ENCODE measurements at regions not wholly inside any gene's neighbourhood (a gene's known extent, or its start where the extent isn't known, plus 50 kb on each side); places are given as distances from the start of the nearest gene placed in this dataset.
"Not testable (repeated sequence)": the region's sequence is repeated elsewhere in the genome, so short reads cannot be mapped to it uniquely, and the experiment has no call there.

DNA sequence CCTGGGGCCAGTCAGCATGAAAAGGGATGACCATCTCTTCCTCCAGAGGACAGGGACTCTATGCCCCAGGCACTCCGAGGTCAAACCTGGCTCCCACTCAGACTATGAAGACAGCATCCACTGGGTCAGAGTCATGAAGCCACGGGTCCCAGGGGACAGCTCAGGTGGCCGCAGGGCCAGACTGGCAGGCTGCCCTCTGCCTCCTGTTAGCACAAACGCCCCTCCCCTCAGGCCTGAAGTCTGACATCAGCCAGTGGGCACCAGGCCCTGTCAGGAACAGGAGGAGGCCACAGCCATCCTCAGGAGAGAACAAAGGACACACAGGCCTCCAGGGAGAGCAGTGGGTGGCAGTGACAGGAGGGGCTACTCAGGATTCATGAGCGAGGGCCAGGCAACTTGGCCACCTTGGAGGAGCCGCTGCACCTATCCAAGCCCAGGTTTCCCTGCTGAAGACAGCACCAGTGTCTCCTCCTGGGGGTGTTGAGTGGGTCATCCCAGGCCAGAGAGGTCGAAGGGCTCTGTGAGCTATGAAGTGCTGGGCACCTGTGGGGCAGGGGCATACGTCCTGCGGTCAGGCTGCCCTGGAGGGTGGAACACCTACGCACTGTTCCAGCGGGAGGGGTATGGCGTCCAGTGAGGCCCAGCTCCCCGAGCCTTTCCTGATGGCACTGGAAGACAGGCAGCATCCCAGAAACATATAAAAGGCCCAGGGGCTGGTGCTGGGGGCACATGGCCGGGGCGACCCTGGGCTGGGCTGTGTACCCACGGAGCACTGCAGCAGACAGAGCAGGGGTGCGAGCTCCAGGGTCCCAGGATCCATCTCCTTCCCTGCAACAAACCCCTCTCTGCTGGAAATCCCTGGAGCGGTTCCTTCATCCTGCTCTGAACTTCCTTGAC, 171.0 kb upstream of the FOXD4L5 start:
- DNase-seq (ENCODE audit: missing footprints); intact Hi-C loops (cut with DNase I); ATAC-seq: not testable (repeated sequence)

DNA sequence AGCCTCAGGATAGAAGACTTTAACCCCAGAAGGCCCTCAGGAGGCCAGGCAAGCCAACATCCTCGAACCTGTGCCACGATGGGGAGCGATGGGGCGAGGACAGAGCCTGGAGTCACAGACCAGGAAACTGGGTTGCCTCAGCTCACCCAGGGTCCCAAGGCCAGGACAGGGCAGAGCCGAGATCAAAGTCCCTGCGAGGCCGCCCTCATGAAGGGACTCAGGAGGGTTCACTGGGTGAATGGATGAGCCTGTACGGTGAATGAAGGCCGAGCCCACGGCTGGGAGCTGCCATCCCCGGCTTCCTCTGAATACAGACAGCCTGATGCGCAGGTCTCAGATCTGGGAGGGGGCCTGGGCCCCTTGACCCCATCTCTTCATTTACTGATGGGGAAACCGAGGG, 170.1 kb upstream of the FOXD4L5 start:
- intact Hi-C loops (cut with DNase I); ATAC-seq; DNase-seq (ENCODE audit: missing footprints): not testable (repeated sequence)

DNA sequence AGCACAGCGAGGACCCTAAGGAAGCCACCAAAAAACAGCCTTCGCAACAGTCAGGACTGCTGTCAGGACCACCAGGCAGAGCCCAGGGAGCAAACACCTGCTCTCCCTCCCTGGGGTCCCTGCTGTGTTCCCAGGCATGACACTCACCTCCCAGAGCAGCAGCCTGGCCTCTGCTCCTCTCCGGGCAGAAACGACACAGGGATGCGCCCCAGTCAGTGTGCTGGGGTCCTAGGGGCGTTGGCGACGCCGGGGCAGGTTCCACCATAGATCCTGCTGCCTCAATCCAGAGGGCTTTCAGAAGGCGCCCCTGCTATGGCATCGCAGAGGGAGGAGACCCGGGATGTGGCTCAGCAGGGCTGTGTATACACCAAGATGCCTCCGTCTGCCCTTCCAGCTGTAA, 169.7 kb upstream of the FOXD4L5 start:
- ATAC-seq; intact Hi-C loops (cut with DNase I); DNase-seq (ENCODE audit: missing footprints): not testable (repeated sequence)

DNA sequence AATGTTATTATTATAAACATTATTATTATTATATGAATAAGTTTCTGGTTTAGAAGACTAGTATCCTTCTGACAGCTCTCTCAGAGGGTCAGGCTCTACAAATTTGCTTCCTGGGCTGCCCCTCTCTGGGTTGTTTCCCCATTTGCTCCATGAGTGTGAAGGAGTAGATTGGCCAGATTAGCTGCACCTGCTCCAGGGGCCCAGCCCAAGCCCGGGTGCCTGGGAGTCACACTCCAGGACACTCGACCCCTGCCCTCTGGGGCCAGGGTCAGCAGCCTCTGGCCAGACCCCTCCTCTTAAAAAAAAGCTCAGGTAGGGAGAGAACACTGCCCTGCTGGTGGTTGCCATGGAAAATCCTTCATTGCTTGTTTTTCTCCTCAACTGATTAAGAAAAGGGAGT, 169.0 kb upstream of the FOXD4L5 start:
- intact Hi-C loops (cut with DNase I); ATAC-seq; DNase-seq (ENCODE audit: missing footprints): not testable (repeated sequence)

DNA sequence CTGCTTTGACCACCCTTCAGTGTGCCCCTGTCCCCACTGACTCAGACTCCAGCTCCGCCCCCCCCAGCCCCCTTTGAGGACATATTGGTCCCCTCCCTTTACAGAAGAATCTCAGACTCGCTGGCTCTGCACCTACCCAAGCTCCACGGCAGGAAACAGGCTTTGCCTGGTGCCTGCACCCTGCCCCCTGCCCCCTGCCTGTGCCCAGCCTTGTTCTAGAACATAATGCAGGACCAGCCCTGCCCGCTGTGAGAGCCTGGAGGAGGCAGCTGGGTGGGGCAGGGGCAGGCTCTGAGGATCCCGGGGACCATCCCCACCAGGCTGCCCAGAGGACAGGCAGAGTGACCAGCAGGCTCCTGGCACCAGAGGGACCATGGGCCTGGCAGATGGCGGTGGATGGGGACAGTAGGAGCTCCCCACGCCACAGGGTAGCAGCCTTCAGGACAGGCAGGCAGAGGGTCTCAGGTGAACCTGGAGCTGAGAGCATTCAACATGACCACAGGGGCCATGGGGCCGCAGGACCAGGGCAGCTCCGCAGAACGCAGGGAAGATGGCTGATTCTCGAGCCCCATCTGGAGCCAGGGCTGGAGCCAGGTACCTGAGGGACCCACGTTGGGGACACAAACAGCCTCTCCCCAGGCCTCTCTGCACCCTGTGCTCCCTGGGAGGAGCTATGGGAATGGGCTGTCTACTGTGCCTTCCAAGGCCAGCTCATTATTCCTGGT, 165.0 kb upstream of the FOXD4L5 start:
- intact Hi-C loops (cut with DNase I); DNase-seq (ENCODE audit: missing footprints): not testable (repeated sequence)

DNA sequence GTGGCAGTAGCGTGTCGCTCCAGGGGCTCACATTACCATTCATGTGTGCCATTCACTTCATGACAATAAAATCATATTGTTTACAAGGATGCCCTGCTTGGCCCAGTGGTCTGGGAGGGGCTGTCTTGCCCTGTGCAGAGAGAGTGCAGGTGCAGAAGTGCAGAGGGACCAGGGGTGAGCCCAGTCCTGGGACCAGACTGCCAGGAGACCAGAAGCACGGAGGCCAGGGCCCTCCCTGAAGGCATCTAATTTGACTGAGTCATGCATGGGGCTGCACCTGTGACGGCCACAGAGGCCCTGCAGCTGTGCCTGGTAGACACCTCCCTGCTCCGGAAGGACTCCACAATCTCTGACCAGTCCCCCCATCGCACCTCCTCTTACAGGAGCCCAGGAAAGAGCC, 164.4 kb upstream of the FOXD4L5 start:
- ATAC-seq = no peak
- intact Hi-C loops (cut with DNase I) = no loop called here
- DNase-seq (ENCODE audit: missing footprints) = no peak

More for the DNA sequence above, 165.0 kb upstream of the FOXD4L5 start:
- not testable (repeated sequence) for ATAC-seq

DNA sequence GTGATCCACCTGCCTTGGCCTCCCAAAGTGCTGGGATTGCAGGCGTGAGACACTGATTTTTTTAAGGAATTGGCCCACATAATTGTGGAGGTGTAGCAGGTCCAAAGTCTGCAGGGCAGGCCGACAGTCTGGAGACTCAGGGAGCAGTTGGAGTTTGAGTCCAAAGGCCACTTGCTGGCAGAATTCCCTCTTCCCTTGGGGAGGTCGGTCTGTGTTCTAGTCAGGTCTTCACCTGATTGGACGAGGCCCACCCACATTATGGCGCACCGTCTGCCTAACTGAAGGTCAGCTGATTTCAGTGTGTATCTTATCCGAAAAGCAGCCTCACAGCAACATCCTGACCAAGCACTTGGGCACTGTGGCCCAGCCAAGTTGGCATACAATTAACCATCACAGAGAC, 162.1 kb upstream of the FOXD4L5 start:
- ATAC-seq; intact Hi-C loops (cut with DNase I); DNase-seq (ENCODE audit: missing footprints): not testable (repeated sequence)

DNA sequence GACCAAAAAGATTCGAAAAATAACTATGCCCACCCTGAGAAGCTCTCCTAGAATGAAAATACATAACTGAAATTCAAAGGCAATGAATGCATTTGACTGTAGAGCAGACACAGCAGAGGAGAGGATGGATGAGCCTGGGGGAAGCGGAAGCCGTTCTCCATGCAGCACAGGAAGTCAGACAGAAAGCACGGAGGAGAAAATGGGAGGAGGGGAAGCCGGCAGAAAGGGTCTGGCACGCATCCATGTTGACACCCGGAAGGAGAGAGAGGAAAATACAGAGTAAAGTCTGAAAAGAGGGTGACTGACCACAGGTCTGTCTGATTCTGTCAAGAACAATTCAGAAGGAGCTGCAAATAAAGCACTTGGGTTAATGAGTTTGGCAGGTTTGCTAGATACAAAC, 161.0 kb upstream of the FOXD4L5 start:
- intact Hi-C loops (cut with DNase I); ATAC-seq; DNase-seq (ENCODE audit: missing footprints): not testable (repeated sequence)

DNA sequence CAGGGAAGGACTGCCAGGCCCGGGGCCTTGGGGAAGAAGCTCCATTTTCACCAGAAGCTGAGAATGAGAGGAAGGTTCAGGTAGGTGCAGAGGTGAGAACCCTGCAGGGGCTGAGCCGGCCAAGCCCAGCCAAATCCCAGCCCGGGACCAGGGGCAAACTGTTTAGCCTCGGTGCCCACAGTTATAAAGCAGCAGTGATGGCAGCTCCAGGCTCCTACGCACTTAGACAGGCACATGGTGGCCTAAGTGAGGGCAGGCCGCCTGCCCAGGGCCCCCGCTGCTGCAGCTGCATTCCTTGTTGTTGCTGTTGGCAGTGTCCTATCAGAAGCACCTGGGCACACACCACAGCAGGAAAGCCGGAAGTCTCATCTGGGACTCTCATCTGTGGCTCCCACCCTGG, 159.9 kb upstream of the FOXD4L5 start:
- ATAC-seq (no peak), DNase-seq (ENCODE audit: missing footprints) (no peak)
- intact Hi-C loops (cut with DNase I) = no loop called here

DNA sequence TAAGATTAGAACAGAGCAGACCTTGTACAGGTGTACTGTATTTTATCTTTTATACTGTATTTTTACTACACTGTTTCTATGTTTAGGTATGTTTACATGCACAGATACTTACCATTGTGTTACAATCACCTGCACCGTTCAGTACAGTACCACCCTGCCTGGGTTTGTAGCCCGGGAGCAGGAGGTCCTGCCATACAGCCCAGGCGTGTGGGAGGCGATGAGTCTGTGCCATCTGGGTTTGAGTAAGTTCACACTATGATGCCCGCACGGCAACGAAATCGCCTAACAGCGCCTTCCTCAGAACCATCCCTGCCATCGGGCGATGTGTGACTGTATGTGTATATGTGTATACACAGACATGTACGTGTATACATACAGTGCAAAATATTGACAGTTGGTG, 157.1 kb upstream of the FOXD4L5 start:
- DNase-seq (ENCODE audit: missing footprints); intact Hi-C loops (cut with DNase I); ATAC-seq: not testable (repeated sequence)

DNA sequence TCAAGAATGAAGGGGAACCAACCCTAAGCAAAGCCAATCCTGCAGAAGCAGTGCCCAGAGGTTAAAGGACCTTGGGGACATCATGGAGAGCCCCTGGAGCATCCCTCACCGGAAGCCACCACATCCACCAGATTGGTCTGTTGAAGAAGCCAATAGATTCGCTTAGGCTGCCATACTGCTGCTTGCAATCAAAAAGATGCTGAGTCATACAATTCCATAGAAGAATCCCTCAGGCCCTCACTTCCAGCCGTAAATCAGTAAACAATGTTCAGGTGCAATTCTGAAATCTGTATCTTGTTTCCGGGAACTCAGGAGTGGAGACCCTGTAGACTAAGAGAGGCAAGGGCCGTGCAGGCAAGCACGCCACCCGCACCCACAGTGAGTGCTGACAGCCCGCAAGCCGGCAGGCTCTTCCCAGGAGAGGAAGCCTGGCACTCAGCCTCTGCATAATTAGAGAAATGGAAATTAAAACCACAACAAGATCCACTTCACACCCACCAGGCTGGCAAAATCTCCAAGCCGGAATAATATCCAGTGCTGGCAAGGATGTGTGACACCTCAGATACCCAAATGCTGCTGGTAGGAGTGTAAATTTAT, 156.4 kb upstream of the FOXD4L5 start:
- intact Hi-C loops (cut with DNase I); DNase-seq (ENCODE audit: missing footprints); ATAC-seq: not testable (repeated sequence)

DNA sequence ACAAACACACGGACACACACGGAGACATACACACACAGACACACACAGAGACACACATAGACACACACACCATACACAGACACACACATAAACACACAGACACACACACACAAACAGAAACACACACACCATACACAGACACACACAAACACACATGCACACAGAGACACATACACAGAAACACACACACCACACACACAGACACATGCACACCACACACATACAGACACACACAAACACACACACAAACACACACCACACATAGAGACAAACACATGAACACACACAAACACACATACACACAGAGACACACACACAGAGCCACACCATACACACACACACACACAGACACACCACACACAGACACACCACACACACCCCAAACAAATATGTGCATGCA, 152.7 kb upstream of the FOXD4L5 start:
- DNase-seq (ENCODE audit: missing footprints) = no peak
- intact Hi-C loops (cut with DNase I) = no loop called here
- ATAC-seq = no peak

DNA sequence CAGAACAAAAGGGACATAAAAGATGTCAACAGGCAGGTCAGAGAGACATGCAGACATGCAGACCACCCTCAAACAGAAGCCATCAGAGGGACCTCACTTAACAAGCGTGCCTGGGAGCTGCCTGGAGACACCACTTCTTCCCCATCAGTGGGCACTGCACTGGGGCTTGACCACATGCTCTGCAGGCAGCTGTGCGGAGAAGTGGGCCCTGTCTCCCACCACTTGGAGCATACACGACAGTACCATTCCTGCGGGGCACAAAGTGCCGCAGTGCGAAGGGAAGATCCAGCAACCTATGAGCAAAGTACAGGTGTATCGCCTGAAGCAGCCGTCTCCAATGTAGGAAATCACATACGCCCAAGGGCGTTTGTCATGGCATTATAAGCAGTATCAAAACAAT, 150.5 kb upstream of the FOXD4L5 start:
- intact Hi-C loops (cut with DNase I) = no loop called here
- DNase-seq (ENCODE audit: missing footprints) (no peak), ATAC-seq (no peak)

DNA sequence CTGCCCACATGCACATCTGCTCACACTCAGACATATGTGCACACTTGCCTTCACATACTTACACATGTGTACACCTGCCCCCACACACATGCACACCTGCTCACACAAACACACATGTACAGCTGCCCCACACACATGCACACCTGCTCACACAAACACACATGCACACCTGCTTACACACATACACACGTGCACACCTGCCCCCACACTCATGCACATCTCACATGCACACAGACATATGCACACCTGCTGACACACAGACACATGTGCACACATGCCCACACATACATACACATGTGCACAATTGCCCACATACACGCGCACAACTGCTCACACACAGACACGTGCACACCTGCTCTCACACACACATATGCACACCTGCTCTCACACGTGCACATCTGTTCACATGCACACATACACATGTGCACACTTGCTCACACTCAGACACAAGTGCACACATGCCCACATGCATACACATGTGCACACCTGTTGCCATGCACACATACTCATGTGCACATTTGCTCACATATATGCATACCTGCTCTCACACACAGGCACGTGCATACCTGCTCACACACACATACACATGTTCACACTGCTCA, 147.8 kb upstream of the FOXD4L5 start:
- ATAC-seq (no peak), DNase-seq (ENCODE audit: missing footprints) (no peak)
- intact Hi-C loops (cut with DNase I) = no loop called here

DNA sequence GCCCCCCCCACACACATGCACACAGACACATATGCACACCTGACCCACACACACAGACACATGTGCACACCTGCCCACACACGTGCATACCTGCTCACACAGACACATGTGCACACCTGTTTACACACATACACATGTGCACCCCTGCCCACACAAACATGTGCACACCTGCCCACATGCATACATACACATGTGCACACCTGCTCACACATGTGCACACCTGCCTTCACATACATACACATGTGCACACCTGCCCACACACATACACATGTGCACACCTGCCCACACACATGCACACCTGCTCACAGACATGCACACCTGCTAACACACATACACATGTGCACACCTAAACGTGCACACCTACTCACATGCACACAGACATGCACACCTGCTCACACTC, 147.0 kb upstream of the FOXD4L5 start:
- intact Hi-C loops (cut with DNase I) = no loop called here
- DNase-seq (ENCODE audit: missing footprints) = no peak
- ATAC-seq = no peak

DNA sequence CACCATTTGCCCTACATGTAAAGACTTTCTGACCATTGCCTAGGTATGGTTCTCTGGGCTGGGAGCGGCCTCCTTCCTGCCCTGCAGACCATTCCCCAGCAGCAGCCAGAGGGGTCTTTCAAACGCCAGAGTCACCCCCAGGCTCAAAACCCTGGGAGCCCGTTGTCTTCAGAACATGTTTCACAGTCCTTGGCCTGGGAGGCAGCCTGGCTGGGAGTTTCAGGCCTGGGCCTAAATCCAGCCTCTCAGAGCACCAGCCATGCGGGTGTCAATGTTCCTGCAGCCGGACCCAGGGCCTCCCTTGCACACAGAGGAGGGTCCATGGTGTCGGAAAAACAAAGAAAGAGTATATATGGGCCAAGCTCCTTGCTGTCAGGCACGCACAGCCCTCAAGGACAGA, 145.2 kb upstream of the FOXD4L5 start:
- intact Hi-C loops (cut with DNase I) = no loop called here
- DNase-seq (ENCODE audit: missing footprints) = no peak
- no peak for ATAC-seq

DNA sequence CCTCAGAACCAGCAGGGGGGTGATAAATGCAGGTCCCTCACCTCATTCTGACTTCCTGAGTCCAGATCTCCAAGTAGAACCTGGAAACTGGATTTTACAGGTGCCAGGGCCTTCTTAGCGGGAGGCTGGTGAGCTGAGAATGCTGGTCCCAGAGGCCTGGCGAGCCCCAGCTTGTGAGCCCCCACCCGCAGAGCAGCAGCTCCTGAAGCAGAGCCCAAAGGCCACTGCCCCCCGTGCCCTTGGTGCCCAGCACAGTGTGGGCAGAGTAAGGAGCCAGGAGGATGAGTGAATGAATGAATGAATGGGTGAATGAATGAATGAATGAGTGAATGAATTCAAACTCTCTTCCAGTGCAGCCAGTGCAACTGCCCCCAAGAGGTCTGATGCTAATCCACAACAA, 142.4 kb upstream of the FOXD4L5 start:
- DNase-seq (ENCODE audit: missing footprints); intact Hi-C loops (cut with DNase I); ATAC-seq: not testable (repeated sequence)

DNA sequence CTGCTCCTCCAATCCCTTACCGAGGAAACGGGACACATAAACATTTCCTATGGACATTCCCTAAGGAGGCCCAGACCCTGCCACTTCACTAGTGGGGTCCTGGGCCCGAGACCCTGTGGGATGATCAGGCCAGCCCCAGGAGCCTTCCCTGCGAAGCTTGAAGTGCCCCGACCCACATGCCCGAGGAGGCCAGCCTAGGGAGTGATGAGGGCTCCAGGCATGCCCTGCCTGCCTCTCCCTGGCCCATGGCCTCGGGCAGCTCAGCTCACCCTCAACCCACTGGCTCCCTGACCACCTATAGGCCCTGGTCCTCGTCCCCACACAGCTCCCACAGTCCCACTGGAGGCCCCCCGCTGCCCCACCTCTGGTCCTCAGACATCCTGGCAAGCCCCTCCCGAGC, 141.8 kb upstream of the FOXD4L5 start:
- DNase-seq (ENCODE audit: missing footprints); ATAC-seq; intact Hi-C loops (cut with DNase I): not testable (repeated sequence)

DNA sequence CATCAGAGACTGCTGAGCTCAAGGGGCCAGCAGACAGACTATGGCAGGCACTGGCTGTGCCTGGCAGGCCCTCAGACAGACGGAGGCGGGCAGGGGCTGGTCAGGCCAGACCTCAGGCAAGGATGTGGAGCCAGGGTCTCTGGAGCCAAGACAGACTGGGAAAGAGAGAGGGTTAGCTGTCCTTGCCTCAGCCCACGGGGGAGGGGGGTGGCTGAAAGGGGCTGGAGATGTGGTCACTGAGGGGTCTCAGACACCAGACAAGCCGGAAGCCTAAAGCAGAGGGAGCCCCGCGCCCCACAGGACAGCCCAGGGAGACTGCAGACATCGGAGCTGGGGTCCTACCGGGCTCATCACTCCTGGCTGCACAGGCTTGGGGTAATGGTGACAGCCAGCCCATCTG, 141.2 kb upstream of the FOXD4L5 start:
- ATAC-seq (no peak), DNase-seq (ENCODE audit: missing footprints) (no peak)
- intact Hi-C loops (cut with DNase I) = no loop called here
